IMR-90 (cell line): ENCODE measurements at regions not wholly inside any gene's neighbourhood (a gene's known extent, or its start where the extent isn't known, plus 50 kb on each side); places are given as distances from the start of the nearest gene placed in this dataset.

Experiments used
- ATAC-seq: fragments of 200-7000 bp; cut with Tn5 transposase; 2 replicates; pipeline ENCODE4 v1.9.1; 2020; ENCODE audit warnings: low read depth, mild to moderate bottlenecking, moderate library complexity
- BruUV-seq: library from RNA; stranded (reverse); fragments of 400-500 nt; replicated peaks from 2 replicates; lab custom pipeline; 2021; lab: Mats Ljungman, UMichigan
- CTCF ChIA-PET: fragments of 300-600 bp; formaldehyde crosslinking; extraction: SDS; loops from one replicate; lab custom pipeline; 2021; ENCODE audit warnings: antibody characterized with exemption; lab: Yijun Ruan, JAX
- POLR2A ChIA-PET: fragments of 300-600 bp; sonication (Branson Sonifier 250); formaldehyde crosslinking; loops from one replicate; lab custom pipeline; 2022; ENCODE audit warnings: antibody characterized with exemption; ENCODE audit not compliant: unreplicated experiment; lab: Charles Lee
- DNase-seq: peaks from one replicate; pipeline ENCODE4 v3.0.0; 2013
- H2AFZ ChIP-seq: replicated peaks from 2 replicates; pipeline ENCODE3; 2013; ENCODE audit warnings: low read length, mild to moderate bottlenecking; ENCODE audit not compliant: poor library complexity
- H2AK5ac ChIP-seq: 2 replicates; pipeline ENCODE4 v1.6.1; 2013; ENCODE audit warnings: low read depth, low read length, inconsistent platforms
- H2AK9ac ChIP-seq: replicated peaks from 2 replicates; pipeline ENCODE3; 2013; ENCODE audit warnings: mild to moderate bottlenecking, low read depth, low read length, moderate library complexity; ENCODE audit not compliant: poor library complexity
- H2BK120ac ChIP-seq: 2 replicates; pipeline ENCODE4 v1.6.1; 2013; ENCODE audit warnings: low read depth, low read length, inconsistent platforms
- H2BK15ac ChIP-seq: 3 replicates; pipeline ENCODE4 v1.6.1; 2013; ENCODE audit warnings: low read depth, low read length, inconsistent platforms
- H2BK20ac ChIP-seq: 2 replicates; pipeline ENCODE4 v1.6.1; 2013; ENCODE audit warnings: low read depth, mild to moderate bottlenecking, inconsistent platforms, low read length, moderate library complexity
- H2BK5ac ChIP-seq: 2 replicates; pipeline ENCODE4 v1.6.1; 2013; ENCODE audit warnings: mild to moderate bottlenecking, low read depth, low read length, inconsistent platforms; ENCODE audit not compliant: poor library complexity, severe bottlenecking
- H3K14ac ChIP-seq: replicated peaks from 2 replicates; pipeline ENCODE4 v1.6.1; 2013; ENCODE audit warnings: low read depth, low read length, inconsistent platforms
- H3K18ac ChIP-seq: 2 replicates; pipeline ENCODE4 v1.6.1; 2013; ENCODE audit warnings: low read depth, low read length, control low read depth
- H3K23ac ChIP-seq: 2 replicates; pipeline ENCODE4 v1.6.1; 2013; ENCODE audit warnings: low read depth, low read length, inconsistent platforms
- H3K27ac ChIP-seq: 2 replicates; pipeline ENCODE4 v1.5.1; 2013; ENCODE audit warnings: mild to moderate bottlenecking, control low read depth, low read length; ENCODE audit not compliant: insufficient read depth
- H3K27me3 ChIP-seq: 2 replicates; pipeline ENCODE4 v1.6.1; 2013; ENCODE audit warnings: low read length; ENCODE audit not compliant: control insufficient read depth, insufficient read depth
- H3K36me3 ChIP-seq: 2 replicates; pipeline ENCODE4 v1.6.1; 2013; ENCODE audit warnings: low read length, mixed read lengths; ENCODE audit not compliant: control insufficient read depth, insufficient read depth
- H3K4ac ChIP-seq: 2 replicates; pipeline ENCODE4 v1.6.1; 2013; ENCODE audit warnings: low read depth, low read length, inconsistent platforms
- H3K4me1 ChIP-seq: 2 replicates; pipeline ENCODE4 v1.6.1; 2013; ENCODE audit warnings: low read length, mixed read lengths; ENCODE audit not compliant: control insufficient read depth, insufficient read depth
- H3K4me2 ChIP-seq: 2 replicates; pipeline ENCODE4 v1.6.1; 2013; ENCODE audit warnings: low read depth, mild to moderate bottlenecking, control low read depth, low read length, moderate library complexity
- H3K4me3 ChIP-seq: 2 replicates; pipeline ENCODE4 v1.5.1; 2013; ENCODE audit warnings: low read depth, mild to moderate bottlenecking, control low read depth, low read length, moderate library complexity; ENCODE audit not compliant: insufficient read depth
- H3K56ac ChIP-seq: 2 replicates; pipeline ENCODE4 v1.6.1; 2013; ENCODE audit warnings: low read length, inconsistent platforms; ENCODE audit not compliant: insufficient read depth; ENCODE audit errors: extremely low read depth
- H3K79me1 ChIP-seq, 2 experiments: 2 replicates each; pipeline ENCODE4 v1.6.1; 2013; ENCODE audit warnings: low read length in 2 of 2, inconsistent platforms in 1 of 2, low read depth in 1 of 2
- H3K9ac ChIP-seq: 2 replicates; pipeline ENCODE4 v1.6.1; 2013; ENCODE audit warnings: low read depth, low read length, control low read depth
- H3K9me1 ChIP-seq: 2 replicates; pipeline ENCODE4 v1.6.1; 2013; ENCODE audit warnings: low read length, inconsistent platforms; ENCODE audit not compliant: insufficient read depth
- H3K9me3 ChIP-seq: 2 replicates; pipeline ENCODE4 v1.6.1; 2013; ENCODE audit warnings: low read length; ENCODE audit not compliant: control insufficient read depth, insufficient read depth
- H4K20me1 ChIP-seq: 2 replicates; pipeline ENCODE4 v1.6.1; 2013; ENCODE audit warnings: low read length, inconsistent platforms; ENCODE audit not compliant: insufficient read depth
- H4K5ac ChIP-seq: 2 replicates; pipeline ENCODE4 v1.6.1; 2013; ENCODE audit warnings: mild to moderate bottlenecking, low read depth, low read length, control low read depth
- H4K8ac ChIP-seq, 2 experiments: 2 replicates each; pipeline ENCODE4 v1.6.1; 2013; ENCODE audit warnings: low read depth in 2 of 2, low read length in 2 of 2, control low read depth in 1 of 2, inconsistent platforms in 1 of 2
- H4K91ac ChIP-seq: 2 replicates; pipeline ENCODE4 v1.6.1; 2013; ENCODE audit warnings: low read depth, low read length, inconsistent platforms; ENCODE audit not compliant: insufficient read depth
- CHD1 ChIP-seq: IDR thresholded peaks from 2 replicates; pipeline ENCODE4 v1.6.1; 2012; ENCODE audit warnings: low read depth, low read length, improper control_type of control experiment
- FOS ChIP-seq: fragments of 150-350 bp; IDR thresholded peaks from 2 replicates; pipeline ENCODE4 v1.6.1; 2016; ENCODE audit warnings: low read depth, low read length
- MAFK ChIP-seq: IDR thresholded peaks from 2 replicates; pipeline ENCODE4 v1.6.1; 2012; ENCODE audit warnings: low read depth, low read length, improper control_type of control experiment
- MAZ ChIP-seq: IDR thresholded peaks from 2 replicates; pipeline ENCODE4 v1.6.1; 2012; ENCODE audit warnings: low read depth, mild to moderate bottlenecking, low read length, improper control_type of control experiment, moderate library complexity, borderline replicate concordance
- NFE2L2 ChIP-seq: fragments of 150-350 bp; IDR thresholded peaks from 2 replicates; pipeline ENCODE4 v1.6.1; 2016; ENCODE audit warnings: low read depth, mild to moderate bottlenecking, low read length
- RAD21 ChIP-seq: IDR thresholded peaks from 2 replicates; pipeline ENCODE4 v1.6.1; 2012; ENCODE audit warnings: low read length, improper control_type of control experiment
- RFX5 ChIP-seq: IDR thresholded peaks from 2 replicates; pipeline ENCODE4 v1.8.0; 2012; ENCODE audit warnings: low read depth, mild to moderate bottlenecking, low read length, moderate library complexity
- SMC3 ChIP-seq: fragments of 150-350 bp; IDR thresholded peaks from 2 replicates; pipeline ENCODE4 v1.6.1; 2016; ENCODE audit warnings: low read depth, mild to moderate bottlenecking, antibody characterized with exemption, low read length, moderate library complexity
- WGBS, 2 experiments: methylation state at CpG; one replicate each; pipeline versions ENCODE4 v1.1.5 to v1.1.7; 2013; ENCODE audit warnings: missing lambda C conversion rate in 2 of 2; ENCODE audit not compliant: insufficient read length in 1 of 2; ENCODE audit errors: extremely low coverage in 2 of 2; 5-methylcytosine and 5-hydroxymethylcytosine counted together
- dilution Hi-C: fragments of 300-500 bp; cut with HindIII; formaldehyde crosslinking; loops from one replicate; pipeline ENCODE4 v1.14.3; 2018; ENCODE audit warnings: low sequenced_read_pairs; ENCODE audit not compliant: unreplicated experiment
- in situ Hi-C: fragments of 300-500 bp; cut with MboI; formaldehyde crosslinking; loops from 3 replicates; pipeline ENCODE4 v1.14.3; 2019; ENCODE audit warnings: low sequenced_read_pairs, inconsistent platforms, mixed read lengths
- intact Hi-C: fragments of 100-400 bp; cut with micrococcal nuclease; formaldehyde crosslinking; loops from 2 replicates; pipeline ENCODE4 v1.10.0; 2022
- TF ChIP-seq, protein P1 (sequence below): fragments of 150-350 bp; IDR thresholded peaks from 2 replicates; pipeline ENCODE4 v1.6.1; 2017; ENCODE audit warnings: mild to moderate bottlenecking, antibody characterized with exemption, low read length, low read depth

- DNase-seq (no peak), ATAC-seq (no peak)
- no peak overlapping the region for H3K9ac ChIP-seq
- ChIA-PET POLR2A (no interaction called here), CTCF (no interaction called here)
- H4K5ac ChIP-seq: no peak overlapping the region
- no CpG with 5 or more reads among the region's 3 CpGs for WGBS, 2 experiments
- H3K56ac ChIP-seq: no peak overlapping the region
- H2BK120ac ChIP-seq: no peak overlapping the region
- dilution Hi-C loops (no loop called here), intact Hi-C loops (no loop called here), in situ Hi-C loops (loop anchor here (5.0 kb wide), 1 partner anchor 313 kb away; no protein-coding TSS in a partner anchor)
- H3K14ac ChIP-seq: no peak overlapping the region
- no peaks in the 10 kb centered on the region for H3K79me1 ChIP-seq
- no peak overlapping the region for H4K8ac ChIP-seq
- no peak overlapping the region for H2BK20ac ChIP-seq
- no peak overlapping the region for H3K18ac ChIP-seq
- no peak for TF ChIP-seq SMC3
- TF ChIP-seq CHD1: no peak
- TF ChIP-seq RFX5: no peak
- TF ChIP-seq NFE2L2: no peak
- TF ChIP-seq MAFK: no peak
- TF ChIP-seq, protein P1, sequence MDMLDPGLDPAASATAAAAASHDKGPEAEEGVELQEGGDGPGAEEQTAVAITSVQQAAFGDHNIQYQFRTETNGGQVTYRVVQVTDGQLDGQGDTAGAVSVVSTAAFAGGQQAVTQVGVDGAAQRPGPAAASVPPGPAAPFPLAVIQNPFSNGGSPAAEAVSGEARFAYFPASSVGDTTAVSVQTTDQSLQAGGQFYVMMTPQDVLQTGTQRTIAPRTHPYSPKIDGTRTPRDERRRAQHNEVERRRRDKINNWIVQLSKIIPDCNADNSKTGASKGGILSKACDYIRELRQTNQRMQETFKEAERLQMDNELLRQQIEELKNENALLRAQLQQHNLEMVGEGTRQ: no peak
- no peak for TF ChIP-seq RAD21
- TF ChIP-seq MAZ: no peak
- no peak for TF ChIP-seq FOS
- no TSS peak for BruUV-seq
- no peak overlapping the region for H4K91ac ChIP-seq
- H3K27ac ChIP-seq: no peak overlapping the region
- no peaks in the 10 kb centered on the region for H3K36me3 ChIP-seq
- no peak overlapping the region for H2AK9ac ChIP-seq
- H3K9me3 ChIP-seq: no peaks in the 10 kb centered on the region; the same call in 1 of the 2 replicates
- no peak overlapping the region for H2BK15ac ChIP-seq
- H3K27me3 ChIP-seq: peaks cover 2% of the 10 kb centered on the region
- no peak overlapping the region for H2AFZ ChIP-seq
- no peak overlapping the region for H2BK5ac ChIP-seq
- H3K4ac ChIP-seq: no peak overlapping the region
- no peaks in the 10 kb centered on the region; the same call in 1 of the 2 replicates for H3K4me1 ChIP-seq
- no peak overlapping the region for H3K4me2 ChIP-seq
- H3K9me1 ChIP-seq: no peaks in the 10 kb centered on the region
- no peak overlapping the region for H3K4me3 ChIP-seq
- no peaks in the 10 kb centered on the region for H4K20me1 ChIP-seq
- no peak overlapping the region for H3K23ac ChIP-seq
- H2AK5ac ChIP-seq: no peak overlapping the region
These were observed 91.2 kb upstream of the GPR50 start for GRCh38 chrX:151085207-151085606.
